GM11168 (cell line): ENCODE measurements at regions not wholly inside any gene's neighbourhood (a gene's known extent, or its start where the extent isn't known, plus 50 kb on each side); places are given as distances from the start of the nearest gene placed in this dataset.
"Not testable (repeated sequence)": the region's sequence is repeated elsewhere in the genome, so short reads cannot be mapped to it uniquely, and the experiment has no call there.

Experiments used
- in situ Hi-C: fragments of 300-500 bp; cut with MboI; formaldehyde crosslinking; loops from one replicate; pipeline ENCODE4 v1.12.0; 2022; ENCODE audit warnings: low sequenced_read_pairs; ENCODE audit not compliant: unreplicated experiment

- in situ Hi-C loops: no loop called here
Observed at GRCh38 chr6:62889240-62889639, 322.0 kb upstream of the FKBP1C start.

- in situ Hi-C loops: no loop called here
Observed at GRCh38 chr6:62891065-62891647, 320.1 kb upstream of the FKBP1C start.

- in situ Hi-C loops: no loop called here
Observed at GRCh38 chr6:62894114-62894513, 317.2 kb upstream of the FKBP1C start.

GRCh38 chr6:62903266-62903665, 308.0 kb upstream of the FKBP1C start:
- in situ Hi-C loops: no loop called here

GRCh38 chr6:62904687-62905086, 306.6 kb upstream of the FKBP1C start:
- in situ Hi-C loops: no loop called here

- in situ Hi-C loops: no loop called here
Observed at GRCh38 chr6:62914530-62914929, 296.7 kb upstream of the FKBP1C start.

- in situ Hi-C loops: no loop called here
Observed at GRCh38 chr6:62923728-62924127, 287.5 kb upstream of the FKBP1C start.

- in situ Hi-C loops: no loop called here
Observed at GRCh38 chr6:62940848-62941247, 270.4 kb upstream of the FKBP1C start.

- in situ Hi-C loops: no loop called here
Observed at GRCh38 chr6:62942000-62942399, 269.3 kb upstream of the FKBP1C start.

GRCh38 chr6:62968834-62969233, 242.4 kb upstream of the FKBP1C start:
- in situ Hi-C loops: no loop called here

- in situ Hi-C loops: no loop called here
Observed at GRCh38 chr6:62971976-62972658, 239.2 kb upstream of the FKBP1C start.

- in situ Hi-C loops: no loop called here
Observed at GRCh38 chr6:62974452-62974851, 236.8 kb upstream of the FKBP1C start.

GRCh38 chr6:62976566-62976965, 234.7 kb upstream of the FKBP1C start:
- in situ Hi-C loops: no loop called here

GRCh38 chr6:62978920-62979319, 232.3 kb upstream of the FKBP1C start:
- in situ Hi-C loops: no loop called here

- in situ Hi-C loops: no loop called here
Observed at GRCh38 chr6:62980093-62980492, 231.2 kb upstream of the FKBP1C start.

GRCh38 chr6:62980724-62981123, 230.5 kb upstream of the FKBP1C start:
- in situ Hi-C loops: no loop called here

- in situ Hi-C loops: no loop called here
Observed at GRCh38 chr6:62982951-62983350, 228.3 kb upstream of the FKBP1C start.

- in situ Hi-C loops: not testable (repeated sequence)
Observed at GRCh38 chr6:62991696-62992095, 219.6 kb upstream of the FKBP1C start.

GRCh38 chr6:62993951-62994350, 217.3 kb upstream of the FKBP1C start:
- in situ Hi-C loops: no loop called here

GRCh38 chr6:62998022-62998421, 213.2 kb upstream of the FKBP1C start:
- in situ Hi-C loops: no loop called here

GRCh38 chr6:62999242-62999641, 212.0 kb upstream of the FKBP1C start:
- in situ Hi-C loops: not testable (repeated sequence)

GRCh38 chr6:62999796-63000195, 211.5 kb upstream of the FKBP1C start:
- in situ Hi-C loops: no loop called here
